CD4-positive, alpha-beta T cell treated with Interleukin-2 at 100 ng/mL for 4 hours (primary cell): ENCODE measurements at regions not wholly inside any gene's neighbourhood (a gene's known extent, or its start where the extent isn't known, plus 50 kb on each side); places are given as distances from the start of the nearest gene placed in this dataset.

ENCODE experiments used
- DNase-seq: peaks from one replicate; pipeline ENCODE4 v3.0.0-alpha.2; 2020; ENCODE audit warnings: low spot score

- no peak for DNase-seq
These were observed 57.3 kb upstream of the RPL38 start for GRCh38 chr17:74146196-74146595.

GRCh38 chr17:74147056-74147835, 56.2 kb upstream of the RPL38 start:
- DNase-seq, result no peak

- DNase-seq, result no peak
These were observed 55.5 kb upstream of the RPL38 start for GRCh38 chr17:74147966-74148365.

- no peak for DNase-seq
These were observed 55.0 kb upstream of the RPL38 start for GRCh38 chr17:74148446-74148845.

GRCh38 chr17:74148901-74149596, 54.4 kb upstream of the RPL38 start:
- no peak for DNase-seq

GRCh38 chr17:74149597-74150427, 53.7 kb upstream of the RPL38 start:
- DNase-seq, result no peak

- DNase-seq, result no peak
These were observed 53.0 kb upstream of the RPL38 start for GRCh38 chr17:74150428-74151025.

- no peak for DNase-seq
These were observed 51.7 kb upstream of the RPL38 start for GRCh38 chr17:74151551-74152315.

- no peak for DNase-seq
These were observed 50.7 kb upstream of the RPL38 start for GRCh38 chr17:74152591-74153455.

GRCh38 chr17:74153456-74153810, 50.0 kb upstream of the RPL38 start:
- no peak for DNase-seq
